ENCODE measurements at regions not wholly inside any gene's neighbourhood (a gene's known extent, or its start where the extent isn't known, plus 50 kb on each side); places are given as distances from the start of the nearest gene placed in this dataset.

GRCh38 chr14:81871706-81872105, 338.1 kb upstream of the SEL1L start:
- Histone ChIP-seq H3K27ac (no peak overlapping the region), H3K9ac (no peak overlapping the region), H3K9me3 (ENCODE audit: control insufficient read depth, low read length) (no peaks in the 10 kb centered on the region), H3K27me3 (ENCODE audit: control insufficient read depth, insufficient read depth, low read length) (no peaks in the 10 kb centered on the region), H3K79me2 (no peaks in the 10 kb centered on the region), H3K4me1 (no peaks in the 10 kb centered on the region), H3K4me2 (ENCODE audit: low read length) (no peak overlapping the region), H3K36me3 (ENCODE audit: control insufficient read depth, insufficient read depth, low read length) (no peaks in the 10 kb centered on the region), H2AFZ (no peak overlapping the region), H3K4me3 (ENCODE audit: low read depth, low read length) (no peak overlapping the region)
- no peak for TF ChIP-seq CTCF (IDR thresholded peaks at IDR 0.05)

GRCh38 chr14:81884382-81884781, 350.7 kb upstream of the SEL1L start:
- no peaks in the 10 kb centered on the region for H3K4me1 ChIP-seq
- no peaks in the 10 kb centered on the region for H3K27me3 ChIP-seq (ENCODE audit: control insufficient read depth, insufficient read depth, low read length)
- no peaks in the 10 kb centered on the region for H3K9me3 ChIP-seq (ENCODE audit: control insufficient read depth, low read length)
- H3K4me3 ChIP-seq (ENCODE audit: low read depth, low read length): no peak overlapping the region
- H3K27ac ChIP-seq: no peak overlapping the region
- no peak for TF ChIP-seq CTCF (IDR thresholded peaks at IDR 0.05)
- H3K9ac ChIP-seq: no peak overlapping the region
- H3K4me2 ChIP-seq (ENCODE audit: low read length): no peak overlapping the region
- H3K36me3 ChIP-seq (ENCODE audit: control insufficient read depth, insufficient read depth, low read length): no peaks in the 10 kb centered on the region
- no peak overlapping the region for H2AFZ ChIP-seq
- no peaks in the 10 kb centered on the region for H3K79me2 ChIP-seq

- Histone ChIP-seq H3K9me3 (ENCODE audit: control insufficient read depth, low read length) (no peaks in the 10 kb centered on the region), H3K27ac (no peak overlapping the region), H3K4me2 (ENCODE audit: low read length) (no peak overlapping the region), H3K9ac (no peak overlapping the region), H3K4me3 (ENCODE audit: low read depth, low read length) (no peak overlapping the region), H3K27me3 (ENCODE audit: control insufficient read depth, insufficient read depth, low read length) (no peaks in the 10 kb centered on the region), H3K36me3 (ENCODE audit: control insufficient read depth, insufficient read depth, low read length) (no peaks in the 10 kb centered on the region), H3K79me2 (no peaks in the 10 kb centered on the region), H2AFZ (no peak overlapping the region), H3K4me1 (no peaks in the 10 kb centered on the region)
- no peak for TF ChIP-seq CTCF (IDR thresholded peaks at IDR 0.05)
Measured at GRCh38 chr14:81886588-81886987, 352.9 kb upstream of the SEL1L start.

GRCh38 chr14:81889529-81889928, 355.9 kb upstream of the SEL1L start:
- Histone ChIP-seq H3K79me2 (no peaks in the 10 kb centered on the region), H3K4me1 (no peaks in the 10 kb centered on the region), H3K4me3 (ENCODE audit: low read depth, low read length) (no peak overlapping the region), H3K27ac (no peak overlapping the region), H3K4me2 (ENCODE audit: low read length) (no peak overlapping the region), H3K9ac (no peak overlapping the region), H3K27me3 (ENCODE audit: control insufficient read depth, insufficient read depth, low read length) (no peaks in the 10 kb centered on the region), H3K36me3 (ENCODE audit: control insufficient read depth, insufficient read depth, low read length) (no peaks in the 10 kb centered on the region), H2AFZ (no peak overlapping the region), H3K9me3 (ENCODE audit: control insufficient read depth, low read length) (no peaks in the 10 kb centered on the region)
- no peak for TF ChIP-seq CTCF (IDR thresholded peaks at IDR 0.05)

- H3K79me2 ChIP-seq: no peaks in the 10 kb centered on the region
- H3K4me1 ChIP-seq: no peaks in the 10 kb centered on the region
- H3K9me3 ChIP-seq (ENCODE audit: control insufficient read depth, low read length): no peaks in the 10 kb centered on the region
- H3K27ac ChIP-seq: no peak overlapping the region
- H3K9ac ChIP-seq: no peak overlapping the region
- no peak overlapping the region for H3K4me3 ChIP-seq (ENCODE audit: low read depth, low read length)
- no peak overlapping the region for H2AFZ ChIP-seq
- H3K36me3 ChIP-seq (ENCODE audit: control insufficient read depth, insufficient read depth, low read length): no peaks in the 10 kb centered on the region
- TF ChIP-seq CTCF (IDR thresholded peaks at IDR 0.05): no peak
- no peaks in the 10 kb centered on the region for H3K27me3 ChIP-seq (ENCODE audit: control insufficient read depth, insufficient read depth, low read length)
- no peak overlapping the region for H3K4me2 ChIP-seq (ENCODE audit: low read length)
Measured at GRCh38 chr14:81890020-81890419, 356.4 kb upstream of the SEL1L start.
